ENCODE measurements at regions not wholly inside any gene's neighbourhood (a gene's known extent, or its start where the extent isn't known, plus 50 kb on each side); places are given as distances from the start of the nearest gene placed in this dataset.

DNA sequence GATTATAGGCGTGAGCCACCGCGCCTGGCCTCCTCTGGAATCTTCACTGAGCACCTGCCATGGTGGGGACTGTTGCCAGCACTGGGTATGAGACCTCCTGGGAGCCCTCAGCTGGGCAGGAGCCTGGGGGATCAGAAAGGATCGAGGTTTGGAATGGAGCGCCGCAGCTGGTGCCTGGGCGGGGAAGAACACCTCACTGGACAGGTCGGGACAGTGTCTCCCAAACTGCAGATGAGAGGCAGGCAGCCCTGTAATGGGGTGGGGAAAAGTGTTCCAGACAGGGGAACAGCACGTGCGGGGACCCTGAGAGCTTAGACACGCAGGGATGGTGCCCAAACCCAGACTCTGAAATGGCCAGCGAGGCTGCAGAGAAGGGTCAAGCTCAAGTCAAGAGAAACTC is 150.9 kb upstream of the C1orf174 start:
- no peaks in the 10 kb centered on the region for H3K36me3 ChIP-seq (ENCODE audit: control insufficient read depth in 2 of 2, extremely low read depth in 1 of 2, insufficient read depth in 2 of 2, low read length in 2 of 2)
- CTCF ChIA-PET, result no interaction called here
- no peaks in the 10 kb centered on the region for H3K4me1 ChIP-seq (ENCODE audit: control insufficient read depth, extremely low read depth, insufficient read depth, low read length)
- H3K9ac ChIP-seq (replicated peaks; ENCODE audit: extremely low read depth, insufficient read depth, low read length), result no peak overlapping the region
- POLR2A ChIA-PET, result no interaction called here
- DNase-seq (ENCODE audit: low read depth, low spot score) (no peak), FAIRE-seq (no peak)
- intact Hi-C loops (cut with micrococcal nuclease), result no loop called here
- peaks cover 9% of the 10 kb centered on the region for H3K9me3 ChIP-seq (replicated peaks; ENCODE audit: control insufficient read depth, insufficient read depth, low read length)
- H3K79me2 ChIP-seq (ENCODE audit: control insufficient read depth, insufficient read depth, low read length), result no peaks in the 10 kb centered on the region
- H2AFZ ChIP-seq (ENCODE audit: low read depth, low read length), result no peak overlapping the region
- H3K4me3 ChIP-seq (replicated peaks in 1 of 3; ENCODE audit: insufficient read depth in 1 of 3, low read depth in 1 of 3, low read length in 3 of 3), result no peak overlapping the region
- H3K4me2 ChIP-seq (ENCODE audit: insufficient read depth, low read length), result no peak overlapping the region
- TF ChIP-seq MYC (IDR thresholded peaks at IDR 0.05; ENCODE audit: low read depth, low read length), result no peak
- TF ChIP-seq GATA2 (IDR thresholded peaks at IDR 0.05; ENCODE audit: insufficient read depth, insufficient read length, low read depth, low read length), result no peak
- TF ChIP-seq, protein P1, sequence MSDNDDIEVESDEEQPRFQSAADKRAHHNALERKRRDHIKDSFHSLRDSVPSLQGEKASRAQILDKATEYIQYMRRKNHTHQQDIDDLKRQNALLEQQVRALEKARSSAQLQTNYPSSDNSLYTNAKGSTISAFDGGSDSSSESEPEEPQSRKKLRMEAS (IDR thresholded peaks at IDR 0.05; ENCODE audit: insufficient read depth, insufficient read length), result no peak
- TF ChIP-seq FOS (IDR thresholded peaks at IDR 0.05; ENCODE audit: borderline replicate concordance, insufficient read depth, low read length), result no peak
- no peak for TF ChIP-seq POLR2A (IDR thresholded peaks at IDR 0.05; ENCODE audit: low read depth, low read length)
- TF ChIP-seq EZH2 (IDR thresholded peaks at IDR 0.05; ENCODE audit: borderline replicate concordance, low read depth, low read length, severe bottlenecking), result no peak
- TF ChIP-seq JUN (IDR thresholded peaks at IDR 0.05; ENCODE audit: borderline replicate concordance, insufficient read depth, insufficient read length, low read depth), result no peak
- TF ChIP-seq, protein P2, sequence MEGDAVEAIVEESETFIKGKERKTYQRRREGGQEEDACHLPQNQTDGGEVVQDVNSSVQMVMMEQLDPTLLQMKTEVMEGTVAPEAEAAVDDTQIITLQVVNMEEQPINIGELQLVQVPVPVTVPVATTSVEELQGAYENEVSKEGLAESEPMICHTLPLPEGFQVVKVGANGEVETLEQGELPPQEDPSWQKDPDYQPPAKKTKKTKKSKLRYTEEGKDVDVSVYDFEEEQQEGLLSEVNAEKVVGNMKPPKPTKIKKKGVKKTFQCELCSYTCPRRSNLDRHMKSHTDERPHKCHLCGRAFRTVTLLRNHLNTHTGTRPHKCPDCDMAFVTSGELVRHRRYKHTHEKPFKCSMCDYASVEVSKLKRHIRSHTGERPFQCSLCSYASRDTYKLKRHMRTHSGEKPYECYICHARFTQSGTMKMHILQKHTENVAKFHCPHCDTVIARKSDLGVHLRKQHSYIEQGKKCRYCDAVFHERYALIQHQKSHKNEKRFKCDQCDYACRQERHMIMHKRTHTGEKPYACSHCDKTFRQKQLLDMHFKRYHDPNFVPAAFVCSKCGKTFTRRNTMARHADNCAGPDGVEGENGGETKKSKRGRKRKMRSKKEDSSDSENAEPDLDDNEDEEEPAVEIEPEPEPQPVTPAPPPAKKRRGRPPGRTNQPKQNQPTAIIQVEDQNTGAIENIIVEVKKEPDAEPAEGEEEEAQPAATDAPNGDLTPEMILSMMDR (IDR thresholded peaks at IDR 0.05; ENCODE audit: extremely low read depth in 1 of 2, insufficient read depth in 1 of 2, low read depth in 1 of 2, low read length in 2 of 2), result no peak
- no peak for TF ChIP-seq POLR2AphosphoS5 (IDR thresholded peaks at IDR 0.05; ENCODE audit: insufficient read depth, low read depth, low read length)
- no peaks in the 10 kb centered on the region for H4K20me1 ChIP-seq (replicated peaks; ENCODE audit: control insufficient read depth, extremely low read depth, insufficient read depth, low read length)
- no TSS peak for BruUV-seq (replicated peaks)
- H3K27ac ChIP-seq (ENCODE audit: insufficient read depth, low read depth, low read length), result no peak overlapping the region
- H3K27me3 ChIP-seq (ENCODE audit: control insufficient read depth in 2 of 2, insufficient read depth in 2 of 2, low read length in 2 of 2), result no peaks in the 10 kb centered on the region
- dilution Hi-C loops (cut with MboI; ENCODE audit: extremely low pct_ligation_motif_present, low sequenced_read_pairs), result no loop called here
- no peaks in the 10 kb centered on the region for H3K9me1 ChIP-seq (replicated peaks; ENCODE audit: control insufficient read depth, extremely low read depth, insufficient read depth, low read length)
